ENCODE measurements at regions not wholly inside any gene's neighbourhood (a gene's known extent, or its start where the extent isn't known, plus 50 kb on each side); places are given as distances from the start of the nearest gene placed in this dataset.
A peak's percentile ranks its signal among the peaks of the same experiment; 100 is the strongest.

DNA sequence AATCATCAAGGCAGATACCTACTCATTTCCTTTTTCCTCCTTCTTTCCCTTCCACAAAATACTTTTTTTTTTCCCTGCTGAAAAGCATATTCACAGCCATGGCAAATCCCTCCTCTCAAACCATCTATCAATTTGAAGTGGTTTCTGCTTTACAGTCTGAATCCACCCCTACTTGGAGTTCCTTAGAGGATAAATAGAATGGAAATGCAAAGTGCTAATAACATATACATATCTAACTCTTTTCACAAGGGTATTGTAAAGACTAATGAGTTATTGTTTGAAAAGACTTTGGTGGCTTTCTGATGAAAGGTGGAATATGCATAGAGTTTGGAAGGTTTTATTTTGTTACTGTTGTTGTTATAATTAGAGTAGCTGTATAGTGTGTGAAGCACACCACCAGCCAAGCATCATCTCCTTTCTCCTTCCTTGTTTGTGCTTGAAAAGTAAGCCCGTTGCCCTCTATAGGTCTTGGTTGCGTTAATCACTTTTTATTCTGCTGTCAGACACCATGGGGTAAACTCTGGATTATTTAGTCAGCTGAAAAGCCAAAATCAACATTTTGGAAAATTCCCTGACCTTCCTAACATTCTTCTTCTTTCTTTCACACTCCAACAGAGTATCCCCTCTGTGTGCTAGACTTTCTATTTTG, 2126.9 kb upstream of the CELF4 start:
- Histone ChIP-seq H3K4me3 (ENCODE audit: low read length) (no peak overlapping the region), H3K4me1 (ENCODE audit: control insufficient read depth, insufficient read depth, low read length) (no peaks in the 10 kb centered on the region), H3K36me3 (ENCODE audit: control insufficient read depth, insufficient read depth, low read length, severe bottlenecking) (no peaks in the 10 kb centered on the region), H3K9ac (ENCODE audit: low read length) (no peak overlapping the region), H3K27me3 (replicated peaks; ENCODE audit: control insufficient read depth, insufficient read depth, low read length) (no peaks in the 10 kb centered on the region), H3K9me3 (ENCODE audit: control insufficient read depth, low read length) (no peaks in the 10 kb centered on the region)
- no peak for DNase-seq (ENCODE audit: low read depth)

DNA sequence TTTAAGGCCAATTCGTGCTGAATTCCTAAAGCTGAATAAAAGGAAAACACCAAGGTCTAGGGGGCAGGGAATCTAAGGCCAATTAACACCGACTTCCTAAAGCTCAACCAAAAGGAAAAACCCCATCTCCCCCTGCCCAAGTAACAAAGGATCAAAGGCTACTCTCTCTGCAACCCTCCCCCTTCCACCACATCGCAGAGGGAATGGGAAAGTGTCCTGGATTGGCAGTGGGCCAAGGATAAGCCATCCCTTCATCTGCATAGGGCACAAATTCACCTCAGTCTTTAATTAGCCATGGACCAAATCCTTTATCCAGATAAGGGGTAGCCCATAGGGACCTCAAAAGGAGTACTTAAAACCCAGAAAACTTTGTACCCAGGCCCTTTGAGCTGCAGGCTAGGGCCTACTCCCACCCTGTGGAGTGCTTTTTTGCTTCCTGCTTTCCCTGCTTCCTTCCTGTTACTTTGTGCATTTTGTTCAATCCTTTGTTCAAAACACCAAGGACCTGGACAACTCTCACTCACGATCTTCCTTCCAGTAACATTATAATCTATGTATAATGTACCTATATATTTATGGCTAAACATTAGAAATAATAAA, 2119.8 kb upstream of the CELF4 start:
- no peak for DNase-seq (ENCODE audit: low read depth)
- H3K4me1 ChIP-seq (ENCODE audit: control insufficient read depth, insufficient read depth, low read length) = no peaks in the 10 kb centered on the region
- H3K27me3 ChIP-seq (replicated peaks; ENCODE audit: control insufficient read depth, insufficient read depth, low read length) = no peaks in the 10 kb centered on the region

DNA sequence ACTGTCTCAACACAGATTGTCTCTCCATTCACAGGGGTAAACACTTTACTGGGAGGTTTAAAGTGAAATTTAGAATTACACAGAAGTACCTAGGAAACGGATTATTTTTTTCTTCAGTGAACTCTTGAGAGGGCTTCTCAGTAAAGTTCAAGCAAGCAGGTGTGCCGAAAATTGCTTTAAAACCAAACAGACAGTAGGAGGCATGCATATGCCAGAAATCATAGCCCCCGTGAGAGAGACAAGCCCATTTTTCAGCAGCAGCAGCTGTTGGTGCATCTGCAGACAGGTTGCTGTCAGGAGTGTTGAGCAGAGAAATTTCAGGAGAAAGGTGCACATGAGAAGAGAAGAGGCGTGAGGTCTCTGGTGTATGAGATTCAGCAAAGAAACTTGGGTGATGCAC, 2115.5 kb upstream of the CELF4 start:
- DNase-seq (ENCODE audit: low read depth) = no peak
- no peaks in the 10 kb centered on the region for H3K9me3 ChIP-seq (ENCODE audit: control insufficient read depth, low read length)
- H3K36me3 ChIP-seq (ENCODE audit: control insufficient read depth, insufficient read depth, low read length, severe bottlenecking) = no peaks in the 10 kb centered on the region
- no peak overlapping the region for H3K9ac ChIP-seq (ENCODE audit: low read length)
- no peaks in the 10 kb centered on the region for H3K27me3 ChIP-seq (replicated peaks; ENCODE audit: control insufficient read depth, insufficient read depth, low read length)
- H3K4me3 ChIP-seq (ENCODE audit: low read length) = no peak overlapping the region
- H3K4me1 ChIP-seq (ENCODE audit: control insufficient read depth, insufficient read depth, low read length) = no peaks in the 10 kb centered on the region

More for the DNA sequence above, 2119.8 kb upstream of the CELF4 start:
- Histone ChIP-seq H3K4me3 (ENCODE audit: low read length) (no peak overlapping the region), H3K9ac (ENCODE audit: low read length) (no peak overlapping the region), H3K36me3 (ENCODE audit: control insufficient read depth, insufficient read depth, low read length, severe bottlenecking) (no peaks in the 10 kb centered on the region), H3K9me3 (ENCODE audit: control insufficient read depth, low read length) (no peaks in the 10 kb centered on the region)

DNA sequence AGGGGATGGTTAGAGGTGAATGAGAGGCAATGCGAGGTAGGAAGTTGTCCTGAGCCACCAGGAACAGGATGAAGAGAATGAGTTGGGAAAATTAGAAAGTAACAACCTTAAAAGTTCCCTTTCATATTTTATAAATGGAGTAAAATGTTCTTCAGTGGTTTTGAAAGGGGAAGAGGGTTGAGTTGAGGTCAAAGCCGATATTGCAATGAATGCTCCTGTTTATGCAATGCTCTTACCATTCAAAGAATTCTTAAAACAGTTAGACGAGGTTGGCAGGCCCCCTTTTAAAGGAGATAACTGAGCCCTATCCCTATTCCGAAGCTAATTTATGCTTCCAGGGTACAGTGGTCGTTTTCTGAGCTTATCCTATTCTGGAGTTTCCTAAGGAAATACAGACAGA, 2110.3 kb upstream of the CELF4 start:
- no peaks in the 10 kb centered on the region for H3K27me3 ChIP-seq (replicated peaks; ENCODE audit: control insufficient read depth, insufficient read depth, low read length)
- no peak overlapping the region for H3K9ac ChIP-seq (ENCODE audit: low read length)
- no peak for DNase-seq (ENCODE audit: low read depth)

DNA sequence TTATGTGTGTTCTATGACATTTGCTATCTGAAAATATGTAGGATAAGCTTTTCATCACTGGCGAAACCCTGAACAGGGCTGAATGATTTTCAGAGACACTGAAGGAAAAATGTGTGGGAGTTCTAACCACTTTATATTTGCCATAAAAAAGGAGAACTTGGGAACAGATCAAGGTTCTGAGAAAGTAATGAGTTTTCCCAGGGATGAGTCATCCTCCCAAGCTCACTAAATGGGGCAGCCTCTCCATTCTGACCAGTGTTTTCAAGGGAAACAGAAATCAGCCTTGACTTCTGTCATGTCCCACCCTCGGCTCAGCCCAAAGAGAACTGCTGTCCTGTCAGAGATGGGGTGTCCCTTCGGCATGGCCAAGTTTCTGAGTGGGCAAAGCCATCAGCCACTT, 2109.8 kb upstream of the CELF4 start:
- peaks cover 4% of the 10 kb centered on the region for H3K4me1 ChIP-seq (ENCODE audit: control insufficient read depth, insufficient read depth, low read length)
- DNase-seq (ENCODE audit: low read depth) = no peak
- H3K9ac ChIP-seq (ENCODE audit: low read length) = no peak overlapping the region
- no peak overlapping the region for H3K4me3 ChIP-seq (ENCODE audit: low read length)
- H3K36me3 ChIP-seq (ENCODE audit: control insufficient read depth, insufficient read depth, low read length, severe bottlenecking) = no peaks in the 10 kb centered on the region
- no peaks in the 10 kb centered on the region for H3K9me3 ChIP-seq (ENCODE audit: control insufficient read depth, low read length)
- no peaks in the 10 kb centered on the region for H3K27me3 ChIP-seq (replicated peaks; ENCODE audit: control insufficient read depth, insufficient read depth, low read length)

More for the DNA sequence above, 2110.3 kb upstream of the CELF4 start:
- Histone ChIP-seq H3K9me3 (ENCODE audit: control insufficient read depth, low read length) (no peaks in the 10 kb centered on the region), H3K36me3 (ENCODE audit: control insufficient read depth, insufficient read depth, low read length, severe bottlenecking) (no peaks in the 10 kb centered on the region), H3K4me3 (ENCODE audit: low read length) (no peak overlapping the region), H3K4me1 (ENCODE audit: control insufficient read depth, insufficient read depth, low read length) (peaks cover 4% of the 10 kb centered on the region)

DNA sequence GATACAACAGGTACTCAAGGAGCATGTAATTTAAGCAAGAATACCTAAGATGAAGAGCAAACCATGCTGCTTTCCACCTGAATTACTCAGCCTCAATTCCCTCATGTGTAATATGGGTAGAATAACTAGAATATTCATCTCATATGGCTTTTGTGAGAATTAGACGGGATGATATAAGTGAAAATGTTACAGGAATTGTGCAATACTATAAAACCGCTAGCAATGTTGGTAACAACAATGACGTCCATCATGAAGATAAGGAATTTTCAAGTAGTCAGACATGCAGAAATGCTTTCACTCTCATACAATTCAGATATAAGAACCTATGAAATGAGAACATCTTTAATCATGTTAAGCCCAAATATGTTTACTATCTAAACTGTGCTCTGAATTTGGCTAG, 2106.6 kb upstream of the CELF4 start:
- H3K36me3 ChIP-seq (ENCODE audit: control insufficient read depth, insufficient read depth, low read length, severe bottlenecking) = no peaks in the 10 kb centered on the region
- H3K4me1 ChIP-seq (ENCODE audit: control insufficient read depth, insufficient read depth, low read length) = peaks cover 4% of the 10 kb centered on the region
- H3K27me3 ChIP-seq (replicated peaks; ENCODE audit: control insufficient read depth, insufficient read depth, low read length) = no peaks in the 10 kb centered on the region
- H3K9ac ChIP-seq (ENCODE audit: low read length) = no peak overlapping the region
- no peak overlapping the region for H3K4me3 ChIP-seq (ENCODE audit: low read length)
- H3K9me3 ChIP-seq (ENCODE audit: control insufficient read depth, low read length) = no peaks in the 10 kb centered on the region
- DNase-seq (ENCODE audit: low read depth) = no peak

DNA sequence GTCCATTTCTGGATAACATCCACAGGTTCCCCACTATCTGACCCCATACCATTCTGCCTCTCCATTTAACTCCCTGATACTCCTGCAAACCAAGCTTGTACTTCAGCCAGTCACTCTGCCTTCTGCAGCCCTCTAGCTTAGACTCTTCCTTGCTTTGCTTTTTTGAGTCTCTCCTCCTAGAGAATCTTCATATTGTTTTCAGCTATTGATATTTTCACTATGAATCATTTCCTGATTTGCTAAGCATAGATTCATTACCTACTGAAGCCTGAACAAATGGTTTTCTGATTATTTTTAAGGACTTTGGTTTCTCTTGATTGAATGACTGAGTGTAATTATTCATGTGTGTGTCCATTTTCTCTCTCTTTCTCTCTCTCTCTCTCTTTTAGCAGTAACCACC, 2102.3 kb upstream of the CELF4 start:
- no peak overlapping the region for H3K4me3 ChIP-seq (ENCODE audit: low read length)
- DNase-seq (ENCODE audit: low read depth) = no peak

DNA sequence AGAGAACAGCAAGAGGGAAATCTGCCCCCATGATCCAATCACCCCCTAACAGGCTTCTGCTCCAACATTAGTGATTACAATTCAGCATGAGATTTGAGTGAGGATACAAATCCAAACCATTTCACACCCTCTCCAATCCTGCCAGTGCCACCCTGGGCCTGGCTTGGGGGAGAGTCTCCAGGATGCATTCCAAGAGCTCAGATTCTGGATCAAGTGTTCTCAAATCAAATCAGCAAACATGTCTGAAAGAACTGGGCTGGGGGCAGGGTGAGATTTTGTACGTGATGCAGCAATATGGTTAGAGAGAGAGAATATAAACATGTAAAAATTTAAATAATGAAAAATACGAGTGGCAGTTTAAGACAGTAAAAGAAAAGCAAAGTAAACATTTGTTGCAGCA, 2100.9 kb upstream of the CELF4 start:
- Histone ChIP-seq H3K27me3 (replicated peaks; ENCODE audit: control insufficient read depth, insufficient read depth, low read length) (no peaks in the 10 kb centered on the region), H3K9ac (ENCODE audit: low read length) (no peak overlapping the region), H3K36me3 (ENCODE audit: control insufficient read depth, insufficient read depth, low read length, severe bottlenecking) (no peaks in the 10 kb centered on the region), H3K9me3 (ENCODE audit: control insufficient read depth, low read length) (no peaks in the 10 kb centered on the region), H3K4me3 (ENCODE audit: low read length) (no peak overlapping the region), H3K4me1 (ENCODE audit: control insufficient read depth, insufficient read depth, low read length) (no peaks in the 10 kb centered on the region)
- DNase-seq (ENCODE audit: low read depth) = no peak

More for the DNA sequence above, 2102.3 kb upstream of the CELF4 start:
- Histone ChIP-seq H3K36me3 (ENCODE audit: control insufficient read depth, insufficient read depth, low read length, severe bottlenecking) (no peaks in the 10 kb centered on the region), H3K9me3 (ENCODE audit: control insufficient read depth, low read length) (no peaks in the 10 kb centered on the region), H3K27me3 (replicated peaks; ENCODE audit: control insufficient read depth, insufficient read depth, low read length) (no peaks in the 10 kb centered on the region), H3K4me1 (ENCODE audit: control insufficient read depth, insufficient read depth, low read length) (no peaks in the 10 kb centered on the region), H3K9ac (ENCODE audit: low read length) (no peak overlapping the region)

DNA sequence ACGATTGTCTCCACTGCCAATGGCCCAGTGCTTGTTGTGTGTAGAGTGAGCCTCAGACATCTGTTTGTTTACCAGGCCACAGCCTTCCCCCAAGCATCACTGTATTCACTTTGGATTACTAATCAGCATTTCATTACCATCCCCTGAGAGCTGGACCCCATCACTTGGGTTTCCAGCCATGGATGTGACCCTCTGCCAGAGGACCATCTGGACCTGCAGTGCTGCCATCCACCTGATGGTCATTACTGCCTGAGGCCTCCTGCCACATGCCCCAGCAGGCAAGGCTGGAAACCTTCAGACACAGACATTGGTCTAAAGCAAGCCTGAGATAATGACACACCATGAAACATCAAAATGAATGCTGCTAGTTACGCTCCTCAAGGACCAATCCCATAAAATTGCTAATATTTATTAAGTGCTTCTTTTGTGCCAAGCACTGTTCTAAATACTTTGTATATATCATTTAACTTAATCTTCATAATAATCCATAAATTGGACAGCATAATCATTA, 2096.3 kb upstream of the CELF4 start:
- H3K9ac ChIP-seq (ENCODE audit: low read length) = no peak overlapping the region
- H3K4me1 ChIP-seq (ENCODE audit: control insufficient read depth, insufficient read depth, low read length) = no peaks in the 10 kb centered on the region
- no peak for DNase-seq (ENCODE audit: low read depth)
- no peaks in the 10 kb centered on the region for H3K36me3 ChIP-seq (ENCODE audit: control insufficient read depth, insufficient read depth, low read length, severe bottlenecking)
- H3K9me3 ChIP-seq (ENCODE audit: control insufficient read depth, low read length) = no peaks in the 10 kb centered on the region
- H3K4me3 ChIP-seq (ENCODE audit: low read length) = no peak overlapping the region
- H3K27me3 ChIP-seq (replicated peaks; ENCODE audit: control insufficient read depth, insufficient read depth, low read length) = no peaks in the 10 kb centered on the region

DNA sequence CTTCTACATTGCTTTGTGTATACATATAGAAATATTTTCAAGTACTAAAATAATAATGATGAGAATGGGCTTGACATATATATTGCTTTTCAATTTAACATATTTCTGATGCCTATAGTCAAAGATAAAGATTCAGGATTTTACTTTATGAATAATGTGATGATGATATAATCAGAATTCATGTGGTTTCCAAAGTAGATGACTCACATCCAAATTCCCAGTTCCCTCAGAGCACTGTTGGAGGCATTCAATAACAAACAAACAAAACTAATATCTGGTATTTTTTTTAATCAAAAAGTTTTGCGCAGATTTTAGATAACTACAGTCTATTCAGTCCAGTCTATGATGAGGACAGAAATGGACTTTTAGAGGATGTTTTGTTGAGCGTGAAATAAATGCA, 2094.5 kb upstream of the CELF4 start:
- Histone ChIP-seq H3K36me3 (ENCODE audit: control insufficient read depth, insufficient read depth, low read length, severe bottlenecking) (no peaks in the 10 kb centered on the region), H3K9ac (ENCODE audit: low read length) (no peak overlapping the region), H3K9me3 (ENCODE audit: control insufficient read depth, low read length) (no peaks in the 10 kb centered on the region), H3K4me3 (ENCODE audit: low read length) (no peak overlapping the region), H3K4me1 (ENCODE audit: control insufficient read depth, insufficient read depth, low read length) (no peaks in the 10 kb centered on the region), H3K27me3 (replicated peaks; ENCODE audit: control insufficient read depth, insufficient read depth, low read length) (no peaks in the 10 kb centered on the region)
- peak; percentile 28 for DNase-seq (ENCODE audit: low read depth)

DNA sequence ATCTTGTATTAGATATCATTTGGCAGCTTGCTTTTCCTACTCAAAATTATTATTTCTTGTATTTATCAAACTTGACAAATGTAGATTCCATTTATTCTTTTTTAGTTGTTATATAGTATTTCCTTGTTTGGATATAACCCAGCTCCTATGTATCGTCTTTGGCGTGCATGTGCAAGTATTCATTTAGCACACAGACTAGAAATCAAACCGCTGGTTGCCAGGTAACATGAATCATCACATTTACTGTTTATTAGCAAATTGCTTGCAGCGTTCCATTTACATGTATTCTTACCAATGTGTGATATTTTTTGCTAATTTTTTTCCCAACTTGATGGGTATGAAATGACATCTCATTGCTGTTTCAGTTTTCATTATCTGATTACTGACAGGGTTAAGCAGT, 2089.7 kb upstream of the CELF4 start:
- DNase-seq (ENCODE audit: low read depth) = no peak
- no peaks in the 10 kb centered on the region for H3K27me3 ChIP-seq (replicated peaks; ENCODE audit: control insufficient read depth, insufficient read depth, low read length)
- no peak overlapping the region for H3K9ac ChIP-seq (ENCODE audit: low read length)
- H3K4me1 ChIP-seq (ENCODE audit: control insufficient read depth, insufficient read depth, low read length) = no peaks in the 10 kb centered on the region
- no peaks in the 10 kb centered on the region for H3K36me3 ChIP-seq (ENCODE audit: control insufficient read depth, insufficient read depth, low read length, severe bottlenecking)
- no peak overlapping the region for H3K4me3 ChIP-seq (ENCODE audit: low read length)
- H3K9me3 ChIP-seq (ENCODE audit: control insufficient read depth, low read length) = no peaks in the 10 kb centered on the region

DNA sequence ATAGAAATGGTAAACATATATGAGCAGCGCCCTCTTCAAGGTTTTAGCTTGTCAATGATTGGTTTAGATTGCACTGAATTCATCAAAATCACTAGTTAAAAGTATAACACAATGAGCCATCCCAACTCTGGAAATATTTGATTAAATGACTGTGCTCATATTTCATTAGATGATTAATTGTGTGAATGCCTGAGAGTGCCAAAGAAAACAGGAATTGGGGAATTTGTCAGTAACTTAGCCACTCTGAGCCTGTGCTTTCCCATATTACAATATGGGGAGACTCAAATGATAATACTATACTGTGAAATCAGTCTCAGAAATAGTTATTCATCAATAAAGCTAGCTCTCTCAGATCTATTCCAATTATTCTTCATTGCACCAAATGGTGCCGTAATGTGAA, 2087.6 kb upstream of the CELF4 start:
- DNase-seq (ENCODE audit: low read depth) = no peak
- H3K9me3 ChIP-seq (ENCODE audit: control insufficient read depth, low read length) = no peaks in the 10 kb centered on the region
- H3K36me3 ChIP-seq (ENCODE audit: control insufficient read depth, insufficient read depth, low read length, severe bottlenecking) = no peaks in the 10 kb centered on the region
- H3K4me1 ChIP-seq (ENCODE audit: control insufficient read depth, insufficient read depth, low read length) = no peaks in the 10 kb centered on the region
- H3K9ac ChIP-seq (ENCODE audit: low read length) = no peak overlapping the region
- no peak overlapping the region for H3K4me3 ChIP-seq (ENCODE audit: low read length)
- H3K27me3 ChIP-seq (replicated peaks; ENCODE audit: control insufficient read depth, insufficient read depth, low read length) = no peaks in the 10 kb centered on the region
